ENCODE measurements at regions not wholly inside any gene's neighbourhood (a gene's known extent, or its start where the extent isn't known, plus 50 kb on each side); places are given as distances from the start of the nearest gene placed in this dataset.

GRCh38 chr5:122527547-122527946, 215.5 kb downstream of the SNCAIP start:
- Histone ChIP-seq H4K20me1 (ENCODE audit: insufficient read depth, low read length) (no peaks in the 10 kb centered on the region), H3K4ac (ENCODE audit: low read depth, low read length) (no peak overlapping the region), H2AK9ac (replicated peaks; ENCODE audit: low read depth, low read length, poor library complexity) (no peak overlapping the region), H3K9me3 (ENCODE audit: control insufficient read depth, insufficient read depth, low read length) (no peaks in the 10 kb centered on the region), H3K56ac (ENCODE audit: extremely low read depth, insufficient read depth, low read length) (no peak overlapping the region), H2BK15ac (ENCODE audit: low read depth, low read length) (no peak overlapping the region), H3K27ac (ENCODE audit: insufficient read depth, low read length) (no peak overlapping the region), H3K23ac (ENCODE audit: low read depth, low read length) (no peak overlapping the region), H4K91ac (ENCODE audit: insufficient read depth, low read depth, low read length) (no peak overlapping the region), H3K27me3 (ENCODE audit: control insufficient read depth, insufficient read depth, low read length) (no peaks in the 10 kb centered on the region; the same call in 1 of the 2 replicates), H3K4me1 (ENCODE audit: control insufficient read depth, insufficient read depth, low read length) (no peaks in the 10 kb centered on the region), H2AK5ac (ENCODE audit: low read depth, low read length) (no peak overlapping the region), H2BK20ac (ENCODE audit: low read depth, low read length) (no peak overlapping the region), H4K5ac (ENCODE audit: low read depth, low read length) (no peak overlapping the region), H2BK5ac (ENCODE audit: low read depth, low read length, poor library complexity, severe bottlenecking) (no peak overlapping the region), H3K9me1 (ENCODE audit: insufficient read depth, low read length) (no peaks in the 10 kb centered on the region), H3K4me2 (ENCODE audit: low read depth, low read length) (no peak overlapping the region), H3K14ac (replicated peaks; ENCODE audit: low read depth, low read length) (no peak overlapping the region), H3K36me3 (ENCODE audit: control insufficient read depth, insufficient read depth, low read length) (no peaks in the 10 kb centered on the region), H3K4me3 (ENCODE audit: insufficient read depth, low read depth, low read length) (no peak overlapping the region), H4K8ac (ENCODE audit: low read depth in 2 of 2, low read length in 2 of 2) (no peak overlapping the region), H2AFZ (replicated peaks; ENCODE audit: low read length, poor library complexity) (no peak overlapping the region), H3K18ac (ENCODE audit: low read depth, low read length) (no peak overlapping the region), H2BK120ac (ENCODE audit: low read depth, low read length) (no peak overlapping the region), H3K79me1 (ENCODE audit: low read depth in 1 of 2, low read length in 2 of 2) (no peaks in the 10 kb centered on the region), H3K9ac (ENCODE audit: low read depth, low read length) (no peak overlapping the region)
- ChIA-PET POLR2A (ENCODE audit: unreplicated experiment) (no interaction called here), CTCF (no interaction called here)
- DNase-seq (no peak), ATAC-seq (ENCODE audit: low read depth) (no peak)
- dilution Hi-C loops (cut with HindIII; ENCODE audit: low sequenced_read_pairs, unreplicated experiment) (no loop called here), intact Hi-C loops (cut with micrococcal nuclease) (no loop called here), in situ Hi-C loops (cut with MboI; ENCODE audit: low sequenced_read_pairs) (no loop called here)
- TF ChIP-seq CHD1 (IDR thresholded peaks at IDR 0.05; ENCODE audit: low read depth, low read length) (no peak), MAFK (IDR thresholded peaks at IDR 0.05; ENCODE audit: low read depth, low read length) (no peak), FOS (IDR thresholded peaks at IDR 0.05; ENCODE audit: low read depth, low read length) (no peak), SMC3 (IDR thresholded peaks at IDR 0.05; ENCODE audit: low read depth, low read length) (no peak), ELK1 (IDR thresholded peaks at IDR 0.05; ENCODE audit: borderline replicate concordance, low read depth, low read length) (no peak), USF2 (IDR thresholded peaks at IDR 0.05; ENCODE audit: low read depth, low read length) (no peak), NFE2L2 (IDR thresholded peaks at IDR 0.05; ENCODE audit: low read depth, low read length) (no peak), CTCF (conservative IDR thresholded peaks at IDR 0.05; ENCODE audit: low read depth, low read length) (no peak), BHLHE40 (IDR thresholded peaks at IDR 0.05; ENCODE audit: low read depth, low read length) (no peak), CEBPB (IDR thresholded peaks at IDR 0.05; ENCODE audit: low read depth, low read length) (no peak), MAZ (IDR thresholded peaks at IDR 0.05; ENCODE audit: borderline replicate concordance, low read depth, low read length) (no peak), RAD21 (IDR thresholded peaks at IDR 0.05; ENCODE audit: low read length) (no peak), RFX5 (IDR thresholded peaks at IDR 0.05; ENCODE audit: low read depth, low read length) (no peak), MXI1 (IDR thresholded peaks at IDR 0.05; ENCODE audit: borderline replicate concordance, low read depth, low read length) (no peak), RCOR1 (IDR thresholded peaks at IDR 0.05; ENCODE audit: insufficient replicate concordance, low read length) (no peak), POLR2A (IDR thresholded peaks at IDR 0.05; ENCODE audit: low read depth, low read length) (no peak)
- BruUV-seq (replicated peaks), result no TSS peak
- no CpG with 5 or more reads among the region's 1 CpG for WGBS, 2 experiments (ENCODE audit: extremely low coverage in 2 of 2, insufficient read length in 1 of 2)

All from IMR-90 (cell line).